ENCODE measurements at regions not wholly inside any gene's neighbourhood (a gene's known extent, or its start where the extent isn't known, plus 50 kb on each side); places are given as distances from the start of the nearest gene placed in this dataset.

DNA sequence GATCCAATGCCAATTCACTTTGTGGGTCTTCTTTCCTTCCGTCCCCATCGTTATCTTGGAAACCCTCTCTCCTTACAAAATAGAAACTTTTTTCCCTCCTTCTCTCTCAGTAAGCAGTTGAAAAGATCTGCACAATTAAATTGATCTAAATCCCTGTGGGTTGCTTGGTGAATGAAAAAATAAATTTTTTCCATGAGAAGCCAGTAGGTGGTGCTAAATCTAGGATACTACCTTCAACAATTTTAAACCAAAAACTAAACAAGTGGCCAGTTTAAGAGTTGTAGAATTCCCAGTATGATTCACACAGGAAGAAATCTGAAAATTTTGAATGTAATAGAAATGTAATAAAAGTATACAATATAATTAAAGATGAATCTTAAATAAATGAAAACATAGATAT lies 990.3 kb upstream of the ZNF722 start:
- Mint-ChIP-seq H3K4me3 (no peak overlapping the region), H3K27me3 (no peaks in the 10 kb centered on the region), H3K9me3 (peaks cover 13% of the 10 kb centered on the region), H3K27ac (no peak overlapping the region), H3K36me3 (ENCODE audit: low read depth) (no peaks in the 10 kb centered on the region), H3K4me1 (ENCODE audit: low read depth) (no peaks in the 10 kb centered on the region)
- intact Hi-C loops (cut with micrococcal nuclease), result loop anchor here (5.0 kb wide), 1 partner anchor 51 kb away; no protein-coding TSS in a partner anchor
- POLR2A ChIA-PET, result no interaction called here
- DNase-seq (no peak), ATAC-seq (no peak)
- TF ChIP-seq, protein P1, sequence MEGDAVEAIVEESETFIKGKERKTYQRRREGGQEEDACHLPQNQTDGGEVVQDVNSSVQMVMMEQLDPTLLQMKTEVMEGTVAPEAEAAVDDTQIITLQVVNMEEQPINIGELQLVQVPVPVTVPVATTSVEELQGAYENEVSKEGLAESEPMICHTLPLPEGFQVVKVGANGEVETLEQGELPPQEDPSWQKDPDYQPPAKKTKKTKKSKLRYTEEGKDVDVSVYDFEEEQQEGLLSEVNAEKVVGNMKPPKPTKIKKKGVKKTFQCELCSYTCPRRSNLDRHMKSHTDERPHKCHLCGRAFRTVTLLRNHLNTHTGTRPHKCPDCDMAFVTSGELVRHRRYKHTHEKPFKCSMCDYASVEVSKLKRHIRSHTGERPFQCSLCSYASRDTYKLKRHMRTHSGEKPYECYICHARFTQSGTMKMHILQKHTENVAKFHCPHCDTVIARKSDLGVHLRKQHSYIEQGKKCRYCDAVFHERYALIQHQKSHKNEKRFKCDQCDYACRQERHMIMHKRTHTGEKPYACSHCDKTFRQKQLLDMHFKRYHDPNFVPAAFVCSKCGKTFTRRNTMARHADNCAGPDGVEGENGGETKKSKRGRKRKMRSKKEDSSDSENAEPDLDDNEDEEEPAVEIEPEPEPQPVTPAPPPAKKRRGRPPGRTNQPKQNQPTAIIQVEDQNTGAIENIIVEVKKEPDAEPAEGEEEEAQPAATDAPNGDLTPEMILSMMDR (IDR thresholded peaks at IDR 0.05), result peak; percentile 14
- CTCF ChIA-PET, result no interaction called here

DNA sequence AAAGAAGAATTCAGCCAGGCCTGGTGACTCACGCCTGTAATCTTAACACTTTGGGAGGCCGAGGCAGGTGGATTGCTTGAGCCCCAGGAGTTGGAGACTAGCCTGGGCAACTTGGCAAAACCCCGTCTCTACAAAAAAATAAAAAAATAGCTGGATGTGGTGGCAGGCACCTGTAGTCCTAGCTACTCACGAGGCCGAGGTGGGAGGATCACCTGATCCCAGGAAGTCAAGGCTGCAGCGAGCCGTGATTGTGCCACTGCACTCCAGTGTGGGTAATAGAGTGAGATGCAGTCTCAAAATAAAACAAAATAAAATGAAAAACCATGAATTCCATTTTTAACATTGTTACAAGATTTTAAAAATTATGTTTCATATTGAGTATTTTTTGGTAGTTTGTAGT lies 988.9 kb upstream of the ZNF722 start:
- CTCF ChIA-PET, result no interaction called here

GRCh38 chr7:63012633-63013183 lies 985.9 kb upstream of the ZNF722 start:
- H3K36me3 Mint-ChIP-seq (ENCODE audit: low read depth), result peaks cover 2% of the 10 kb centered on the region
- no peaks in the 10 kb centered on the region for H3K27me3 Mint-ChIP-seq
- H3K9me3 Mint-ChIP-seq, result peaks cover 16% of the 10 kb centered on the region
- TF ChIP-seq, protein P1 (IDR thresholded peaks at IDR 0.05), result no peak
- H3K27ac Mint-ChIP-seq, result no peak overlapping the region
- no peak overlapping the region for H3K4me3 Mint-ChIP-seq
- intact Hi-C loops (cut with micrococcal nuclease), result no loop called here
- CTCF ChIA-PET, result no interaction called here
- DNase-seq (no peak), ATAC-seq (no peak)
- H3K4me1 Mint-ChIP-seq (ENCODE audit: low read depth), result no peaks in the 10 kb centered on the region
- POLR2A ChIA-PET, result no interaction called here

More for the DNA sequence above, 988.9 kb upstream of the ZNF722 start:
- Mint-ChIP-seq H3K4me1 (ENCODE audit: low read depth) (no peaks in the 10 kb centered on the region), H3K27me3 (no peaks in the 10 kb centered on the region), H3K9me3 (peaks cover 8% of the 10 kb centered on the region), H3K27ac (no peak overlapping the region), H3K36me3 (ENCODE audit: low read depth) (peaks cover 2% of the 10 kb centered on the region), H3K4me3 (no peak overlapping the region)
- TF ChIP-seq, protein P1 (IDR thresholded peaks at IDR 0.05), result no peak
- POLR2A ChIA-PET, result no interaction called here
- ATAC-seq (no peak), DNase-seq (no peak)
- intact Hi-C loops (cut with micrococcal nuclease), result loop anchor here (5.0 kb wide), 1 partner anchor 52 kb away; no protein-coding TSS in a partner anchor

DNA sequence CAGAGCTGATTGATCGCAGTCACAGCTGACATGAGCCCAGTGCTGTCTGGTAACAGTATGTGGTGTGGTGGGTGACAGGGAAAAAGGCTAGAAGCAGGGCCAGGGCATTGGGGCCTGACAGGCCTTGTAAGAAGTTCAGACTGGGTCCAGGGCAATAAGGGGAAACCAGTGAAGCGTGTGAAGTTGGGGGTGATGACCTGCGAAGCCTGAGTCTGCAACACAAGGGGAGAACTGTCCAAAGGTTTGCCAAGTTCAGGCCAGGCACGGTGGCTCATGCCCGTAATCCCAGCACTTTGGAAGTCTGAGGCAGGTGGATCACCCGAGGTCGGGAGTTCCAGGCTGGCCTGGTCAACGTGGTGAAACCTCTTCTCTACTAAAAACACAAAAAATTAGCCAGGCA lies 983.9 kb upstream of the ZNF722 start:
- CTCF ChIA-PET, result interaction anchor here (0.9 kb wide), 1 partner anchor 8 kb away, joined by 4 read pairs; no protein-coding TSS in a partner anchor
- intact Hi-C loops (cut with micrococcal nuclease), result no loop called here
- no peaks in the 10 kb centered on the region for H3K27me3 Mint-ChIP-seq

DNA sequence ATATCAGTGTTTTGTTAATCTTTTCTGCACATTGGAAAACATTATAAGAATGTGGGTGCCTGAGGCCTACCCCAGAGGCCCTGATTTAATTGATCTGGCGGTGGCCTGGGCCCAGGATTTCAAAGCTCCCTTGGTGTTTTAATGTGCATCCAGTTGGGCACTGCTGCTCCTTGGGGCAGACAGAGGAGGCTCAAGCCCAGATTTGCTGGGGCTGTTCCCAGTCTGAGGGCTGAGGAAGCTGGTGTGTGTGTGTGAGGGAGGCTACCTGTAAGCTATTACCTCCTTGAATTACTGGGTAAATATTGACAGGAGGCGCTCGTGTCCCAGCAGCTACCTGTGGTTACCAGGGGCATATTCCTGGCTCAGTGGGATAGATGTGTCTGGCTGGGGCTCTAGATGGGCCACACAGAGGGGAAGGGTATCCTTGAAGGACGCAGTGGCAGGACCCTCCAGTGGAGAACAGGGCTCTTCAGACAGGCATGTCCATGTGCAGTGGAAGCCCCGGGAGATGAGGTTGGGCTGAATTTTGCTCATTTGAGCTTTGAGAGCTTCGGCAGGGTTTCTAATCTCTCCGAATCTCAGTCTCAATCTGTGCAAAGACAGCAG lies 975.4 kb upstream of the ZNF722 start:
- peaks cover 14% of the 10 kb centered on the region for H3K9me3 Mint-ChIP-seq
- no peak overlapping the region for H3K4me3 Mint-ChIP-seq
- H3K27me3 Mint-ChIP-seq, result no peaks in the 10 kb centered on the region
- no peaks in the 10 kb centered on the region for H3K36me3 Mint-ChIP-seq (ENCODE audit: low read depth)
- no peak overlapping the region for H3K27ac Mint-ChIP-seq
- CTCF ChIA-PET, result no interaction called here
- DNase-seq (no peak), ATAC-seq (no peak)
- intact Hi-C loops (cut with micrococcal nuclease), result no loop called here
- H3K4me1 Mint-ChIP-seq (ENCODE audit: low read depth), result no peaks in the 10 kb centered on the region
- POLR2A ChIA-PET, result no interaction called here
- TF ChIP-seq, protein P1 (IDR thresholded peaks at IDR 0.05), result no peak

More for the DNA sequence above, 983.9 kb upstream of the ZNF722 start:
- H3K4me3 Mint-ChIP-seq, result no peak overlapping the region
- H3K27ac Mint-ChIP-seq, result no peak overlapping the region
- H3K36me3 Mint-ChIP-seq (ENCODE audit: low read depth), result peaks cover 2% of the 10 kb centered on the region
- DNase-seq (no peak), ATAC-seq (no peak)
- TF ChIP-seq, protein P1 (IDR thresholded peaks at IDR 0.05), result no peak
- peaks cover 21% of the 10 kb centered on the region for H3K9me3 Mint-ChIP-seq
- H3K4me1 Mint-ChIP-seq (ENCODE audit: low read depth), result no peaks in the 10 kb centered on the region
- POLR2A ChIA-PET, result no interaction called here

All from activated CD8-positive, alpha-beta T cell treated with anti-CD3 and anti-CD28 coated beads for 36 hours (primary cell).